Type B pancreatic cell (in vitro differentiated cells): ENCODE measurements at regions not wholly inside any gene's neighbourhood (a gene's known extent, or its start where the extent isn't known, plus 50 kb on each side); places are given as distances from the start of the nearest gene placed in this dataset.

Experiments
- DNase-seq: peaks from one replicate; pipeline ENCODE4 v3.0.0; 2021; ENCODE audit warnings: mixed read lengths; ENCODE audit not compliant: unreplicated experiment; ENCODE audit errors: extremely low spot score
- H3K27ac Mint-ChIP-seq: 2 replicates; pipeline ENCODE4 v1.8.0; 2021; ENCODE audit warnings: mild to moderate bottlenecking, mixed read lengths
- H3K27me3 Mint-ChIP-seq: 2 replicates; pipeline ENCODE4 v1.8.0; 2021; ENCODE audit warnings: mixed read lengths
- H3K36me3 Mint-ChIP-seq: 2 replicates; pipeline ENCODE4 v1.8.0; 2021; ENCODE audit warnings: mixed read lengths
- H3K4me1 Mint-ChIP-seq: one replicate; pipeline ENCODE4 v1.8.0; 2021; ENCODE audit warnings: mixed read lengths; ENCODE audit not compliant: unreplicated experiment
- H3K4me3 Mint-ChIP-seq: 2 replicates; pipeline ENCODE4 v1.8.0; 2021; ENCODE audit warnings: mild to moderate bottlenecking, mixed read lengths
- H3K9me3 Mint-ChIP-seq: 2 replicates; pipeline ENCODE4 v1.8.0; 2021; ENCODE audit warnings: mixed read lengths
- CTCF ChIP-seq: fragments of 200-600 bp; sonication (generic); conservative IDR thresholded peaks from 2 replicates; pipeline ENCODE4 v1.5.0; 2021; ENCODE audit warnings: antibody characterized with exemption, mild to moderate bottlenecking

GRCh38 chr2:48132271-48132625 lies 182.2 kb upstream of the FOXN2 start:
- Mint-ChIP-seq H3K4me1 (no peaks in the 10 kb centered on the region), H3K27ac (no peak overlapping the region), H3K9me3 (no peaks in the 10 kb centered on the region), H3K27me3 (no peaks in the 10 kb centered on the region), H3K36me3 (no peaks in the 10 kb centered on the region), H3K4me3 (no peak overlapping the region)
- DNase-seq: no peak
- TF ChIP-seq CTCF: no peak

GRCh38 chr2:48134704-48135103 lies 179.8 kb upstream of the FOXN2 start:
- Mint-ChIP-seq H3K4me3 (no peak overlapping the region), H3K27ac (no peak overlapping the region), H3K4me1 (no peaks in the 10 kb centered on the region), H3K9me3 (no peaks in the 10 kb centered on the region), H3K36me3 (no peaks in the 10 kb centered on the region), H3K27me3 (no peaks in the 10 kb centered on the region)
- no peak for TF ChIP-seq CTCF
- DNase-seq: no peak

GRCh38 chr2:48135797-48136196 lies 178.7 kb upstream of the FOXN2 start:
- H3K9me3 Mint-ChIP-seq: no peaks in the 10 kb centered on the region
- H3K27me3 Mint-ChIP-seq: no peaks in the 10 kb centered on the region
- H3K27ac Mint-ChIP-seq: peak overlapping the region; percentile 46
- H3K4me1 Mint-ChIP-seq: no peaks in the 10 kb centered on the region
- H3K36me3 Mint-ChIP-seq: no peaks in the 10 kb centered on the region
- DNase-seq: no peak
- no peak overlapping the region for H3K4me3 Mint-ChIP-seq
- no peak for TF ChIP-seq CTCF

GRCh38 chr2:48137829-48138228 lies 176.7 kb upstream of the FOXN2 start:
- no peak for TF ChIP-seq CTCF
- no peak for DNase-seq

GRCh38 chr2:48138898-48139297 lies 175.6 kb upstream of the FOXN2 start:
- TF ChIP-seq CTCF: no peak
- no peak overlapping the region for H3K4me3 Mint-ChIP-seq
- DNase-seq: no peak
- no peaks in the 10 kb centered on the region for H3K36me3 Mint-ChIP-seq
- H3K4me1 Mint-ChIP-seq: no peaks in the 10 kb centered on the region
- peaks cover 9% of the 10 kb centered on the region for H3K9me3 Mint-ChIP-seq
- no peak overlapping the region for H3K27ac Mint-ChIP-seq
- no peaks in the 10 kb centered on the region for H3K27me3 Mint-ChIP-seq

More at GRCh38 chr2:48137829-48138228, 176.7 kb upstream of the FOXN2 start:
- no peak overlapping the region for H3K27ac Mint-ChIP-seq
- H3K36me3 Mint-ChIP-seq: no peaks in the 10 kb centered on the region
- peaks cover 5% of the 10 kb centered on the region for H3K9me3 Mint-ChIP-seq
- no peaks in the 10 kb centered on the region for H3K27me3 Mint-ChIP-seq
- H3K4me1 Mint-ChIP-seq: no peaks in the 10 kb centered on the region
- H3K4me3 Mint-ChIP-seq: no peak overlapping the region

- H3K27me3 Mint-ChIP-seq: no peaks in the 10 kb centered on the region
- no peak overlapping the region for H3K4me3 Mint-ChIP-seq
- no peaks in the 10 kb centered on the region for H3K4me1 Mint-ChIP-seq
- TF ChIP-seq CTCF: no peak
- H3K36me3 Mint-ChIP-seq: no peaks in the 10 kb centered on the region
- H3K27ac Mint-ChIP-seq: no peak overlapping the region
- peaks cover 9% of the 10 kb centered on the region for H3K9me3 Mint-ChIP-seq
- DNase-seq: no peak
These were observed 173.9 kb upstream of the FOXN2 start for GRCh38 chr2:48140586-48140985.
